Loucy (cell line): ENCODE measurements at regions not wholly inside any gene's neighbourhood (a gene's known extent, or its start where the extent isn't known, plus 50 kb on each side); places are given as distances from the start of the nearest gene placed in this dataset.

ENCODE experiments used
- H2AFZ ChIP-seq: fragments of 200-600 bp; sonication (generic); 2 replicates; pipeline ENCODE4 v1.6.0; 2016; ENCODE audit warnings: antibody characterized with exemption, mild to moderate bottlenecking, low read length, moderate library complexity
- H3F3A ChIP-seq: fragments of 200-600 bp; 2 replicates; pipeline ENCODE4 v1.6.0; 2016; ENCODE audit warnings: antibody characterized with exemption, low read depth, mild to moderate bottlenecking
- H3K27me3 ChIP-seq: fragments of 200-600 bp; sonication (generic); 2 replicates; pipeline ENCODE4 v1.6.1; 2014; ENCODE audit warnings: low read length, mild to moderate bottlenecking; ENCODE audit not compliant: insufficient read depth, poor library complexity, severe bottlenecking
- H3K36me3 ChIP-seq: fragments of 200-600 bp; sonication (generic); 2 replicates; pipeline ENCODE4 v1.6.1; 2016; ENCODE audit warnings: low read length; ENCODE audit not compliant: insufficient read depth
- H3K4me1 ChIP-seq: fragments of 200-600 bp; sonication (generic); 2 replicates; pipeline ENCODE4 v1.5.1; 2014; ENCODE audit warnings: low read length, mild to moderate bottlenecking; ENCODE audit not compliant: insufficient read depth, poor library complexity, severe bottlenecking
- H3K4me2 ChIP-seq: fragments of 200-600 bp; sonication (generic); 2 replicates; pipeline ENCODE4 v1.6.0; 2014; ENCODE audit warnings: antibody characterized with exemption, low read length, low read depth, mild to moderate bottlenecking; ENCODE audit not compliant: poor library complexity, severe bottlenecking
- H3K4me3 ChIP-seq: fragments of 200-600 bp; sonication (generic); 2 replicates; pipeline ENCODE4 v1.5.1; 2014; ENCODE audit warnings: low read length, mild to moderate bottlenecking, mixed read lengths; ENCODE audit not compliant: poor library complexity, severe bottlenecking
- H3K79me2 ChIP-seq: fragments of 200-600 bp; sonication (generic); 2 replicates; pipeline ENCODE4 v1.6.1; 2014; ENCODE audit warnings: low read length; ENCODE audit not compliant: insufficient read depth
- H3K9ac ChIP-seq: fragments of 200-600 bp; sonication (generic); 2 replicates; pipeline ENCODE4 v1.6.0; 2014; ENCODE audit warnings: mild to moderate bottlenecking, low read depth, low read length, moderate library complexity; ENCODE audit not compliant: poor library complexity, severe bottlenecking
- H3K9me2 ChIP-seq: fragments of 200-600 bp; sonication (generic); replicated peaks from 2 replicates; pipeline ENCODE4 v1.6.1; 2016; ENCODE audit warnings: low read depth, low read length, mixed read lengths
- H3K9me3 ChIP-seq: fragments of 200-600 bp; sonication (generic); 2 replicates; pipeline ENCODE4 v1.6.1; 2014; ENCODE audit warnings: mild to moderate bottlenecking, antibody characterized with exemption, low read length, low read depth; ENCODE audit not compliant: insufficient read depth
- H4K20me1 ChIP-seq: fragments of 200-600 bp; sonication (generic); 2 replicates; pipeline ENCODE4 v1.6.0; 2014; ENCODE audit warnings: antibody characterized with exemption, low read length, mild to moderate bottlenecking; ENCODE audit not compliant: insufficient read depth, poor library complexity, severe bottlenecking
- EZH2phosphoT487 ChIP-seq: fragments of 200-600 bp; IDR thresholded peaks from 2 replicates; pipeline ENCODE4 v1.6.1; 2018; ENCODE audit warnings: antibody characterized with exemption, mild to moderate bottlenecking, moderate library complexity, borderline replicate concordance
- TF ChIP-seq, protein P1 (sequence below): fragments of 200-600 bp; sonication (generic); conservative IDR thresholded peaks from 2 replicates; pipeline ENCODE4 v1.5.1; 2014; ENCODE audit warnings: mild to moderate bottlenecking, antibody characterized with exemption, low read length

DNA sequence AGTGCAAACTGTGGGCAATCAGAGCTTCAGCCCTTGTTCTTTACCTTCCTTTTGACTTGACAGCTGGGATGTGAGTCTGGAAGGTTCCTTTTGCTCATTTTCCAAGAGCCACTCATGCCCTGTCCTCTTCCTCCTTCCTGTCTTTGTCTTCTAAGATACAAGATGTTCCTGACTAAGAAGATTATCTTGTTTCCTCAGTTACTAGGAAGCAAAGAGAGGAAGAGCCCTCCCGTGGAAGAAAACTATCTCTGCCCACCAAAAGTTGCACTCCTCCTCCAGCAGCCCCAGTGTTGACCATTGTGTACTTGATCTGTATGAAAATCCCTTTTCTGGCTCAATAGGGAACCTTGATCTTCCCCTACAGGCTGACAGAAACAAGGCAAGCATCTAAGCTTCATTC is 138.0 kb downstream of the C12orf75 start:
- Histone ChIP-seq H3K36me3 (no peaks in the 10 kb centered on the region), H3K27me3 (no peaks in the 10 kb centered on the region), H3K9me2 (no peaks in the 10 kb centered on the region), H4K20me1 (no peaks in the 10 kb centered on the region), H3F3A (no peaks in the 10 kb centered on the region), H3K9ac (no peak overlapping the region), H3K9me3 (no peaks in the 10 kb centered on the region), H2AFZ (no peak overlapping the region), H3K4me3 (no peak overlapping the region), H3K79me2 (no peaks in the 10 kb centered on the region), H3K4me1 (no peaks in the 10 kb centered on the region), H3K4me2 (no peak overlapping the region)
- TF ChIP-seq, protein P1, sequence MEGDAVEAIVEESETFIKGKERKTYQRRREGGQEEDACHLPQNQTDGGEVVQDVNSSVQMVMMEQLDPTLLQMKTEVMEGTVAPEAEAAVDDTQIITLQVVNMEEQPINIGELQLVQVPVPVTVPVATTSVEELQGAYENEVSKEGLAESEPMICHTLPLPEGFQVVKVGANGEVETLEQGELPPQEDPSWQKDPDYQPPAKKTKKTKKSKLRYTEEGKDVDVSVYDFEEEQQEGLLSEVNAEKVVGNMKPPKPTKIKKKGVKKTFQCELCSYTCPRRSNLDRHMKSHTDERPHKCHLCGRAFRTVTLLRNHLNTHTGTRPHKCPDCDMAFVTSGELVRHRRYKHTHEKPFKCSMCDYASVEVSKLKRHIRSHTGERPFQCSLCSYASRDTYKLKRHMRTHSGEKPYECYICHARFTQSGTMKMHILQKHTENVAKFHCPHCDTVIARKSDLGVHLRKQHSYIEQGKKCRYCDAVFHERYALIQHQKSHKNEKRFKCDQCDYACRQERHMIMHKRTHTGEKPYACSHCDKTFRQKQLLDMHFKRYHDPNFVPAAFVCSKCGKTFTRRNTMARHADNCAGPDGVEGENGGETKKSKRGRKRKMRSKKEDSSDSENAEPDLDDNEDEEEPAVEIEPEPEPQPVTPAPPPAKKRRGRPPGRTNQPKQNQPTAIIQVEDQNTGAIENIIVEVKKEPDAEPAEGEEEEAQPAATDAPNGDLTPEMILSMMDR, result no peak
- no peak for TF ChIP-seq EZH2phosphoT487

DNA sequence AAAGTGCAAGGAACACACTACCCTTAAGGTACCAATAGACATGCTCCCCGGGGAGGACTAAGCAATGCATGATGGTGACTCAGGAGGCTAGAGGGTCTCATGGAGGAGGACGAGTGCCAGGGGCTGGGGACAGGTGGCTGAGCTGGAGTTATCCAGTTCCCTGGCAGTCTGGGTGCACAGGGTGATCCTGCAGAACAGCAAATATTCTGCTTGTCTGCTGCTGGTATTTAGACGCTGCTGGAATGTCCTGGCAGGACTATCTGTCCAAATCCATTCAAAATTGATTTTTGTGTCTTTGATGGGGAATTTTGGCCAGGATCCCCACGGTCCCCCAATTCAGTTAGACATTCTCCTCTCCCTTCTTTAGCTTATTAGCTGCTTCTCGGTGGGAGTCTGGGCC is 138.7 kb downstream of the C12orf75 start:
- H3K4me3 ChIP-seq, result no peak overlapping the region
- TF ChIP-seq, protein P1, result no peak
- TF ChIP-seq EZH2phosphoT487, result no peak
- no peak overlapping the region for H3K9ac ChIP-seq
- no peaks in the 10 kb centered on the region for H3K27me3 ChIP-seq
- H3K79me2 ChIP-seq, result no peaks in the 10 kb centered on the region
- H3F3A ChIP-seq, result no peaks in the 10 kb centered on the region
- no peak overlapping the region for H2AFZ ChIP-seq
- H3K9me3 ChIP-seq, result no peaks in the 10 kb centered on the region
- no peak overlapping the region for H3K4me2 ChIP-seq
- H3K36me3 ChIP-seq, result no peaks in the 10 kb centered on the region
- H3K4me1 ChIP-seq, result no peaks in the 10 kb centered on the region
- no peaks in the 10 kb centered on the region for H3K9me2 ChIP-seq
- no peaks in the 10 kb centered on the region for H4K20me1 ChIP-seq

DNA sequence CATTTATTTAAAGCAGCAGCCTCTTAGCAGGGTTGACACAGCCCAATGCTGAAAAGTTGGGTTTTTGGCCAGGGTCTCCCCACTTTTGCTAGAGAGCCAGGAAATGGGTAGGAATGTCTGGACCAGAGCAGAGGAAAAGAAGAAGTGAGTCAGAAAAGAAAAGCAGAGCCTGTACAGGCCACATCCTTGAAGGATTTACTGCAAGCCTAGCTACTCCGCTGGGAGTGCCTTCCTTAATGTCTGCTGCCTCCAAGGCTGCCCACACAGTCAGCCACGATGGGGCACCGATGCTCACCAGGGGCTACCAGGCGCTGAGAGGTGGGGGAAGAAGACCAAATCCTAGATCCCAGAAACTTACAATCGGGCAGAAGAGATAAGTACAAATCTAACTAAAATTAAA is 139.2 kb downstream of the C12orf75 start:
- no peaks in the 10 kb centered on the region for H3K4me1 ChIP-seq
- H3K4me3 ChIP-seq, result no peak overlapping the region
- TF ChIP-seq EZH2phosphoT487, result no peak
- TF ChIP-seq, protein P1, result no peak
- H3K79me2 ChIP-seq, result no peaks in the 10 kb centered on the region
- H3K9me3 ChIP-seq, result no peaks in the 10 kb centered on the region
- no peaks in the 10 kb centered on the region for H3K27me3 ChIP-seq
- no peaks in the 10 kb centered on the region for H3K36me3 ChIP-seq
- no peak overlapping the region for H3K4me2 ChIP-seq
- no peaks in the 10 kb centered on the region for H4K20me1 ChIP-seq
- no peaks in the 10 kb centered on the region for H3F3A ChIP-seq
- no peak overlapping the region for H3K9ac ChIP-seq
- no peak overlapping the region for H2AFZ ChIP-seq
- no peaks in the 10 kb centered on the region for H3K9me2 ChIP-seq
